GM23248 (cell line): ENCODE measurements at regions not wholly inside any gene's neighbourhood (a gene's known extent, or its start where the extent isn't known, plus 50 kb on each side); places are given as distances from the start of the nearest gene placed in this dataset.
"Not testable (repeated sequence)": the region's sequence is repeated elsewhere in the genome, so short reads cannot be mapped to it uniquely, and the experiment has no call there.

ENCODE experiments used
- DNase-seq: peaks from one replicate; pipeline ENCODE4 v3.0.0-alpha.2; 2015
- H2AFZ ChIP-seq: fragments of 200-600 bp; sonication (generic); 2 replicates; pipeline ENCODE4 v1.6.1; 2016; ENCODE audit warnings: antibody characterized with exemption
- H3F3A ChIP-seq: fragments of 200-600 bp; sonication (generic); 2 replicates; pipeline ENCODE4 v1.6.1; 2016; ENCODE audit warnings: mild to moderate bottlenecking, antibody characterized with exemption, mixed run types; ENCODE audit not compliant: insufficient read depth
- H3K27ac ChIP-seq: fragments of 200-600 bp; sonication (generic); 2 replicates; pipeline ENCODE4 v1.5.1; 2016; ENCODE audit warnings: mild to moderate bottlenecking
- H3K27me3 ChIP-seq: fragments of 200-600 bp; sonication (generic); replicated peaks from 2 replicates; pipeline ENCODE4 v1.6.1; 2016; ENCODE audit warnings: mild to moderate bottlenecking; ENCODE audit not compliant: insufficient read depth
- H3K36me3 ChIP-seq: fragments of 200-600 bp; sonication (generic); 2 replicates; pipeline ENCODE4 v1.6.1; 2016; ENCODE audit warnings: low read depth, mild to moderate bottlenecking
- H3K4me1 ChIP-seq: fragments of 200-600 bp; sonication (generic); 2 replicates; pipeline ENCODE4 v1.6.1; 2016; ENCODE audit warnings: mild to moderate bottlenecking; ENCODE audit not compliant: insufficient read depth
- H3K4me2 ChIP-seq: fragments of 200-600 bp; sonication (generic); one replicate; pipeline ENCODE4 v1.6.1; 2016; ENCODE audit warnings: mild to moderate bottlenecking; ENCODE audit not compliant: unreplicated experiment
- H3K4me3 ChIP-seq: fragments of 200-600 bp; sonication (generic); 2 replicates; pipeline ENCODE4 v1.5.1; 2016; ENCODE audit warnings: mild to moderate bottlenecking
- H3K79me2 ChIP-seq: fragments of 200-600 bp; sonication (generic); 2 replicates; pipeline ENCODE4 v1.6.1; 2016; ENCODE audit warnings: mild to moderate bottlenecking; ENCODE audit not compliant: insufficient read depth
- H3K9ac ChIP-seq: fragments of 200-600 bp; sonication (generic); 2 replicates; pipeline ENCODE4 v1.6.1; 2016; ENCODE audit warnings: mild to moderate bottlenecking
- H3K9me2 ChIP-seq: fragments of 200-600 bp; sonication (generic); 2 replicates; pipeline ENCODE4 v1.6.1; 2016; ENCODE audit warnings: mixed run types, mild to moderate bottlenecking, moderate library complexity; ENCODE audit not compliant: insufficient read depth
- H3K9me3 ChIP-seq: fragments of 200-600 bp; sonication (generic); one replicate; pipeline ENCODE4 v1.6.1; 2017; ENCODE audit warnings: low read depth
- H4K20me1 ChIP-seq: fragments of 200-600 bp; sonication (generic); 2 replicates; pipeline ENCODE4 v1.6.0; 2016; ENCODE audit not compliant: insufficient read depth
- EZH2 ChIP-seq: fragments of 200-600 bp; sonication (generic); IDR thresholded peaks from 2 replicates; pipeline ENCODE4 v1.6.1; 2018; ENCODE audit warnings: antibody characterized with exemption, mild to moderate bottlenecking; ENCODE audit not compliant: insufficient read depth, poor library complexity, severe bottlenecking
- EZH2phosphoT487 ChIP-seq: fragments of 200-600 bp; sonication (generic); IDR thresholded peaks from 2 replicates; pipeline ENCODE4 v1.6.1; 2018; ENCODE audit warnings: antibody characterized with exemption, moderate library complexity, mild to moderate bottlenecking, low read depth; ENCODE audit not compliant: insufficient read depth
- WGBS, 2 experiments: methylation state at CpG; one replicate each; pipeline ENCODE4 v1.1.6; 2015 to 2017; ENCODE audit warnings: low lambda C conversion rate in 2 of 2, low coverage in 1 of 2; ENCODE audit errors: missing lambda C conversion rate in 2 of 2; 5-methylcytosine and 5-hydroxymethylcytosine counted together
- in situ Hi-C: fragments of 300-500 bp; cut with MboI; formaldehyde crosslinking; loops from 2 replicates; pipeline ENCODE4 v1.15.0; 2020

DNA sequence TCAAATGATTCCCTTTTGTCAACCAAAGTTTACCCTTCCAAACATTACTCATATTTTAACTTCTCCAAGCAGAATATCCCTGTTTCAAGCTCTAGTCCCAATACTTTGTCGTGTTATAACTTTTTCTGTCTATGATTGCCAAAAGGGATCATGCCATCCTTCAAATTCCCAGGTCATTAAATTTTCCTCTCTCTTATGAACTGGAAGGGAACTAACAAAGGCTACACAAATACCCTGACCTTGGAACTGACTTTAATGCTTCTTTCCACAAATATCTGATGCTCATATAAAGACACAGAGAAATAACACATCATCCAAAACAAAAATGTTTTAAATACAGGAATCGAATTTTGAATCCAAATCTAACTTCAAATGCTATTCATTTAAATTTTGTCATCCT lies 1352.7 kb downstream of the CDH11 start:
- Histone ChIP-seq H3K27ac (no peak overlapping the region), H3K4me1 (no peaks in the 10 kb centered on the region)
- WGBS, 2 experiments, result 3 to 6% methylated on average over 2 of the region's 2 CpGs

DNA sequence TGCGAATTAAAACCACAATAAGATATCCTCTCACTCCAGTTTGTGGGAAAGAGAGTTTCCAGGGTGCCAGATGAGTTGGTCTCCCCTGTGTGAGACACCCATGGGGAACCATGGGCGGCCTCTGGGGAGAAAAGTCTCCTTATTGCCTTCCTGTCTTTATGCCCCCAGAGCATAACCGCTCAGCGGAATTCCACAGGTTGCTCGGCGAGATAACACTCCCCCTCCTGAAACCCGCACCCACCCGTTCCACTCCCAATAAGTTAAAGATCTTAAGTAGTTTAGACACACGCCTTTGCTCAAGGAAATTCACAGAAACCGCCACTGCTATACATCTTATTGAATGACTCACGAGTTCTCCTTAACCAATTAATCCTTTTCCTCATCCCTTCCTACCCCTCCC lies 1361.6 kb downstream of the CDH11 start:
- H3K27ac ChIP-seq, H3K4me2 ChIP-seq, DNase-seq, H3K36me3 ChIP-seq, H3K9ac ChIP-seq, H3K9me2 ChIP-seq, H3K9me3 ChIP-seq, H3K27me3 ChIP-seq, H3F3A ChIP-seq, in situ Hi-C loops, H3K79me2 ChIP-seq, H4K20me1 ChIP-seq, H3K4me3 ChIP-seq, H3K4me1 ChIP-seq, H2AFZ ChIP-seq: not testable (repeated sequence)
- WGBS, 2 experiments, result 44 to 48% methylated on average over 11 of the region's 11 CpGs

More for the DNA sequence above, 1352.7 kb downstream of the CDH11 start:
- Histone ChIP-seq H3K9ac (no peak overlapping the region), H3K9me2 (no peaks in the 10 kb centered on the region), H3K79me2 (no peaks in the 10 kb centered on the region), H3F3A (no peaks in the 10 kb centered on the region), H3K27me3 (no peaks in the 10 kb centered on the region), H4K20me1 (no peaks in the 10 kb centered on the region), H3K9me3 (no peaks in the 10 kb centered on the region), H2AFZ (no peak overlapping the region), H3K36me3 (no peaks in the 10 kb centered on the region), H3K4me3 (no peak overlapping the region), H3K4me2 (no peak overlapping the region)
- no peak for TF ChIP-seq EZH2phosphoT487
- no peak for TF ChIP-seq EZH2
- in situ Hi-C loops, result no loop called here
- DNase-seq, result no peak

DNA sequence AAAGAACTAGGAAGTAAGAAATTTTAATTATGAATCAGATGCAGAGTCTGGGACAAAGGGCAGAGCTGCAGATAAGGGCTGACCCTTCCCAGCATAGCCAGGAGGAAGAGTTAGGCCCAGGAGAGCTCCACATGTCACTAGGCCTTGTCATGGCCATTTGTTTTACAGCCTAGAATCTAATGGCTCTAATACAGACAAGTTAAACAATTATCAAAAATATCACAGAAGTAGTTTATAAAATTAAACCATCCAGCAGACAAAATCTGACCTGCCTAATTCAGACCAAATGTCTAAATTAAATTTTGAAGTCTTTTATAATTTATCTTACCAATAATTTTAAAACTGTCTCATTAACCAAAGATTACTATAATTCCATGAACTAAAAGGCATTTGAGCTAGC lies 1369.5 kb downstream of the CDH11 start:
- H3K9me3 ChIP-seq, result no peaks in the 10 kb centered on the region
- H3K27ac ChIP-seq, result no peak overlapping the region
- in situ Hi-C loops, result no loop called here
- H3K27me3 ChIP-seq, result no peaks in the 10 kb centered on the region
- H3K4me1 ChIP-seq, result no peaks in the 10 kb centered on the region
- H3K9me2 ChIP-seq, result no peaks in the 10 kb centered on the region
- H3K36me3 ChIP-seq, result no peaks in the 10 kb centered on the region
- no peaks in the 10 kb centered on the region for H3F3A ChIP-seq
- H2AFZ ChIP-seq, result no peak overlapping the region
- no peaks in the 10 kb centered on the region for H3K79me2 ChIP-seq
- H3K9ac ChIP-seq, result no peak overlapping the region
- H4K20me1 ChIP-seq, result no peaks in the 10 kb centered on the region
- TF ChIP-seq EZH2phosphoT487, result no peak
- no peak for TF ChIP-seq EZH2
- H3K4me3 ChIP-seq, result no peak overlapping the region
- no peak overlapping the region for H3K4me2 ChIP-seq
- DNase-seq, result no peak

GRCh38 chr16:63749276-63749675 lies 1372.6 kb downstream of the CDH11 start:
- no peaks in the 10 kb centered on the region for H3K36me3 ChIP-seq
- no peaks in the 10 kb centered on the region for H3K4me1 ChIP-seq
- H3K9me2 ChIP-seq, result no peaks in the 10 kb centered on the region
- H4K20me1 ChIP-seq, result no peaks in the 10 kb centered on the region
- no peak overlapping the region for H3K4me2 ChIP-seq
- no peak overlapping the region for H2AFZ ChIP-seq
- no peaks in the 10 kb centered on the region for H3K9me3 ChIP-seq
- DNase-seq, result no peak
- in situ Hi-C loops, result no loop called here
- TF ChIP-seq EZH2phosphoT487 (no peak), EZH2 (no peak)
- H3K27me3 ChIP-seq, result no peaks in the 10 kb centered on the region
- H3K79me2 ChIP-seq, result no peaks in the 10 kb centered on the region
- H3K9ac ChIP-seq, result no peak overlapping the region
- no peaks in the 10 kb centered on the region for H3F3A ChIP-seq
- H3K4me3 ChIP-seq, result no peak overlapping the region
- no peak overlapping the region for H3K27ac ChIP-seq

DNA sequence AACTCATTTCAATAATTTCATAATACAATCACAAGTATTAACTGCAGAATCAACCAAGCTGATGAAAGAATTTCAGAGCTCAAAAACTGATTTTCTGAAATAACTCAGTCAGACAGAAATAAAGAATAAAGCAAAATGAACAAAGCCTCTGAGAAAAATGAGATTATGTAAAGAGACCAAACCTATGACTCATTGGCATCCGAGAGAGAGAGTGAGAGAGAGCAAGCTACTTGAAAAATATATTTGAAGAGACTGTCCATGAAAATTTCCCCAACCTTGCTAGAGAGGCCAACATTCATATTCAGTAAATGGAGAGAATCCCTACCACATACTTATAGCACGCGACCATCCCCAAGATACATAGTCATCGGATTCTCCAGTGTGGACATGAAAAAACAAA lies 1376.4 kb downstream of the CDH11 start:
- WGBS, 2 experiments, result 71 to 75% methylated on average over 4 of the region's 4 CpGs
- Histone ChIP-seq H3K9me2 (no peaks in the 10 kb centered on the region), H3K9ac (no peak overlapping the region), H3K36me3 (no peaks in the 10 kb centered on the region), H3F3A (no peaks in the 10 kb centered on the region), H3K4me2 (no peak overlapping the region), H3K9me3 (no peaks in the 10 kb centered on the region), H3K79me2 (no peaks in the 10 kb centered on the region), H2AFZ (no peak overlapping the region), H3K4me1 (no peaks in the 10 kb centered on the region), H4K20me1 (no peaks in the 10 kb centered on the region), H3K27ac (no peak overlapping the region), H3K27me3 (no peaks in the 10 kb centered on the region), H3K4me3 (no peak overlapping the region)
- DNase-seq, result no peak
- no peak for TF ChIP-seq EZH2phosphoT487
- TF ChIP-seq EZH2, result no peak
- in situ Hi-C loops, result no loop called here
